Endothelial cell of umbilical vein (primary cell): ENCODE measurements at regions not wholly inside any gene's neighbourhood (a gene's known extent, or its start where the extent isn't known, plus 50 kb on each side); places are given as distances from the start of the nearest gene placed in this dataset.

Source experiments
- BruUV-seq: library from RNA; stranded (reverse); fragments of 400-500 nt; replicated peaks from 2 replicates; lab custom pipeline; 2021; lab: Mats Ljungman, UMichigan
- CTCF ChIA-PET: fragments of 300-600, 350-600 bp; sonication (Branson Sonifier 250); formaldehyde crosslinking; loops from one replicate; lab custom pipeline; 2021; ENCODE audit warnings: antibody characterized with exemption, inconsistent platforms; lab: Charles Lee
- POLR2A ChIA-PET: fragments of 300-600, 350-600 bp; sonication (Branson Sonifier 250); formaldehyde crosslinking; loops from one replicate; lab custom pipeline; 2021; ENCODE audit warnings: antibody characterized with exemption, inconsistent platforms; lab: Charles Lee
- DNase-seq: peaks from one replicate; pipeline ENCODE4 v3.0.0-alpha.2; 2011; ENCODE audit warnings: low read depth, low spot score
- FAIRE-seq: peaks from 2 replicates; lab custom pipeline; 2011; peaks lifted over from hg19 to GRCh38; lab: Jason Lieb, UNC
- H2AFZ ChIP-seq: 2 replicates; pipeline ENCODE4 v1.6.0; 2012; ENCODE audit warnings: low read depth, low read length, control low read depth, inconsistent platforms
- H3K27ac ChIP-seq: 2 replicates; pipeline ENCODE4 v1.5.1; 2011; ENCODE audit warnings: low read depth, mild to moderate bottlenecking, control low read depth, low read length, moderate library complexity; ENCODE audit not compliant: insufficient read depth
- H3K27me3 ChIP-seq, 2 experiments: 2 replicates each; pipeline versions ENCODE4 v1.6.0 to v1.6.1; 2011; ENCODE audit warnings: low read length in 2 of 2, mixed read lengths in 1 of 2; ENCODE audit not compliant: control insufficient read depth in 2 of 2, insufficient read depth in 2 of 2
- H3K36me3 ChIP-seq, 2 experiments: 2 replicates in 1 of 2; 3 replicates in 1 of 2; pipeline ENCODE4 v1.5.1; 2011; ENCODE audit warnings: low read length in 2 of 2, mild to moderate bottlenecking in 1 of 2, moderate library complexity in 1 of 2; ENCODE audit not compliant: control insufficient read depth in 2 of 2, insufficient read depth in 2 of 2; ENCODE audit errors: extremely low read depth in 1 of 2
- H3K4me1 ChIP-seq: 3 replicates; pipeline ENCODE4 v1.5.1; 2011; ENCODE audit warnings: mild to moderate bottlenecking, low read length; ENCODE audit not compliant: control insufficient read depth, insufficient read depth; ENCODE audit errors: extremely low read depth
- H3K4me2 ChIP-seq: 2 replicates; pipeline ENCODE4 v1.6.1; 2011; ENCODE audit warnings: low read length, control low read depth, mixed read lengths; ENCODE audit not compliant: insufficient read depth
- H3K4me3 ChIP-seq, 3 experiments: fragments of 200-600 bp in 1 of 3; sonication (generic), shearing (Covaris generic) in 1 of 3; replicated peaks in 1 of 3; 2 replicates each; pipeline ENCODE4 v1.5.1; 2011 to 2016; ENCODE audit warnings: control low read depth in 3 of 3, low read length in 3 of 3, mild to moderate bottlenecking in 2 of 3, inconsistent platforms in 1 of 3, low read depth in 1 of 3, moderate library complexity in 1 of 3; ENCODE audit not compliant: insufficient read depth in 1 of 3
- H3K79me2 ChIP-seq: 2 replicates; pipeline ENCODE4 v1.6.0; 2012; ENCODE audit warnings: low read length, inconsistent platforms; ENCODE audit not compliant: control insufficient read depth, insufficient read depth
- H3K9ac ChIP-seq: replicated peaks from 2 replicates; pipeline ENCODE3; 2011; ENCODE audit warnings: low read length, control low read depth; ENCODE audit not compliant: insufficient read depth; ENCODE audit errors: extremely low read depth
- H3K9me1 ChIP-seq: replicated peaks from 3 replicates; pipeline ENCODE4 v1.6.0; 2011; ENCODE audit warnings: mild to moderate bottlenecking, low read length; ENCODE audit not compliant: control insufficient read depth, insufficient read depth; ENCODE audit errors: extremely low read depth
- H3K9me3 ChIP-seq: replicated peaks from 2 replicates; pipeline ENCODE4 v1.5.1; 2012; ENCODE audit warnings: low read length, inconsistent platforms; ENCODE audit not compliant: control insufficient read depth, insufficient read depth
- H4K20me1 ChIP-seq: replicated peaks from 2 replicates; pipeline ENCODE3; 2011; ENCODE audit warnings: mild to moderate bottlenecking, low read length; ENCODE audit not compliant: control insufficient read depth, insufficient read depth; ENCODE audit errors: extremely low read depth
- EZH2 ChIP-seq: IDR thresholded peaks from 2 replicates; pipeline ENCODE4 v1.6.1; 2012; ENCODE audit warnings: borderline replicate concordance, low read depth, mild to moderate bottlenecking, moderate library complexity, low read length, inconsistent platforms; ENCODE audit not compliant: severe bottlenecking
- FOS ChIP-seq: IDR thresholded peaks from 2 replicates; pipeline ENCODE4 v1.6.1; 2011; ENCODE audit warnings: mild to moderate bottlenecking, low read length, moderate library complexity, borderline replicate concordance; ENCODE audit not compliant: insufficient read depth
- GATA2 ChIP-seq: IDR thresholded peaks from 2 replicates; pipeline ENCODE4 v1.7.0; 2011; ENCODE audit warnings: low read depth, mild to moderate bottlenecking, moderate library complexity, mixed read lengths, low read length; ENCODE audit not compliant: insufficient read length, insufficient read depth
- JUN ChIP-seq: IDR thresholded peaks from 2 replicates; pipeline ENCODE4 v1.6.1; 2011; ENCODE audit warnings: borderline replicate concordance, low read depth; ENCODE audit not compliant: insufficient read length, insufficient read depth
- MYC ChIP-seq: IDR thresholded peaks from one replicate; pipeline ENCODE4 v1.6.1; 2011; ENCODE audit warnings: mild to moderate bottlenecking, low read depth, low read length
- POLR2A ChIP-seq: IDR thresholded peaks from 2 replicates; pipeline ENCODE4 v1.6.1; 2012; ENCODE audit warnings: low read depth, mild to moderate bottlenecking, control low read depth, low read length
- POLR2AphosphoS5 ChIP-seq: IDR thresholded peaks from 2 replicates; pipeline ENCODE4 v1.6.1; 2012; ENCODE audit warnings: low read depth, mild to moderate bottlenecking, control low read depth, low read length, moderate library complexity; ENCODE audit not compliant: insufficient read depth
- dilution Hi-C: fragments of 300-500 bp; cut with MboI; formaldehyde crosslinking; loops from one replicate; pipeline ENCODE4 v1.15.0; 2019; ENCODE audit warnings: low sequenced_read_pairs; ENCODE audit not compliant: extremely low pct_ligation_motif_present
- intact Hi-C: fragments of 100-400 bp; cut with micrococcal nuclease; formaldehyde crosslinking; loops from one replicate; pipeline ENCODE4 v1.10.0; 2022
- TF ChIP-seq, protein P1 (sequence below): IDR thresholded peaks from 2 replicates; pipeline ENCODE4 v1.6.1; 2011; ENCODE audit not compliant: insufficient read depth, insufficient read length
- TF ChIP-seq, protein P2 (sequence below), 2 donors: IDR thresholded peaks; 1 replicate in 1 of 2; 2 replicates in 1 of 2; pipeline ENCODE4 v1.5.1; 2011; ENCODE audit warnings: low read length in 2 of 2, mild to moderate bottlenecking in 2 of 2, moderate library complexity in 2 of 2, control low read depth in 1 of 2, inconsistent platforms in 1 of 2, low read depth in 1 of 2; ENCODE audit not compliant: insufficient read depth in 1 of 2; ENCODE audit errors: extremely low read depth in 1 of 2

DNA sequence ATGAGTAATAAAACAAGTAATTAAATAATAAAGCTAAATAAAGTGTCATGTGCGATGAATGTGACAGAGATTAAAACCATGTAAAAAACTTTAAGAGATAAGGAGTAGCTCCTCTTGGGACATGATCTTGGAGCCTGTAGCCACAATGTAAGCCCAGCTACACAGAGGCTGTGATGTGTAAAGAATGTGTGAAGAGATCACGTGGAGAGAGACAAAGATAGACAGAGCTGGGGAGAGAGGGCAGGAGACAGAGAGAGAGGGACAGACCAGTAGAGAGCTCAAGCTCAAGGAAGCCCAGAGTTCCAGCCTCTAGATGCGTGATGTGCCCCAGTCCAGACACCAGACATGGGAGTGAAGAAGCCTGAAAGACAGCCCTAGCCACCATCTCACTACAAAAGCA, 644.1 kb downstream of the TNS3 start:
- no peaks in the 10 kb centered on the region for H3K9me1 ChIP-seq
- no peaks in the 10 kb centered on the region for H3K36me3 ChIP-seq
- no peak overlapping the region for H3K9ac ChIP-seq
- H2AFZ ChIP-seq, result no peak overlapping the region
- H3K4me2 ChIP-seq, result no peak overlapping the region
- FAIRE-seq (no peak), DNase-seq (no peak)
- no TSS peak for BruUV-seq
- intact Hi-C loops (no loop called here), dilution Hi-C loops (no loop called here)
- no peaks in the 10 kb centered on the region for H4K20me1 ChIP-seq
- peaks cover 8% of the 10 kb centered on the region for H3K4me1 ChIP-seq
- H3K79me2 ChIP-seq, result no peaks in the 10 kb centered on the region
- no peak overlapping the region for H3K27ac ChIP-seq
- TF ChIP-seq, protein P1, sequence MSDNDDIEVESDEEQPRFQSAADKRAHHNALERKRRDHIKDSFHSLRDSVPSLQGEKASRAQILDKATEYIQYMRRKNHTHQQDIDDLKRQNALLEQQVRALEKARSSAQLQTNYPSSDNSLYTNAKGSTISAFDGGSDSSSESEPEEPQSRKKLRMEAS, result no peak
- TF ChIP-seq POLR2AphosphoS5 (no peak), JUN (no peak), POLR2A (no peak), FOS (no peak), MYC (no peak), EZH2 (no peak), GATA2 (no peak)
- TF ChIP-seq, protein P2, sequence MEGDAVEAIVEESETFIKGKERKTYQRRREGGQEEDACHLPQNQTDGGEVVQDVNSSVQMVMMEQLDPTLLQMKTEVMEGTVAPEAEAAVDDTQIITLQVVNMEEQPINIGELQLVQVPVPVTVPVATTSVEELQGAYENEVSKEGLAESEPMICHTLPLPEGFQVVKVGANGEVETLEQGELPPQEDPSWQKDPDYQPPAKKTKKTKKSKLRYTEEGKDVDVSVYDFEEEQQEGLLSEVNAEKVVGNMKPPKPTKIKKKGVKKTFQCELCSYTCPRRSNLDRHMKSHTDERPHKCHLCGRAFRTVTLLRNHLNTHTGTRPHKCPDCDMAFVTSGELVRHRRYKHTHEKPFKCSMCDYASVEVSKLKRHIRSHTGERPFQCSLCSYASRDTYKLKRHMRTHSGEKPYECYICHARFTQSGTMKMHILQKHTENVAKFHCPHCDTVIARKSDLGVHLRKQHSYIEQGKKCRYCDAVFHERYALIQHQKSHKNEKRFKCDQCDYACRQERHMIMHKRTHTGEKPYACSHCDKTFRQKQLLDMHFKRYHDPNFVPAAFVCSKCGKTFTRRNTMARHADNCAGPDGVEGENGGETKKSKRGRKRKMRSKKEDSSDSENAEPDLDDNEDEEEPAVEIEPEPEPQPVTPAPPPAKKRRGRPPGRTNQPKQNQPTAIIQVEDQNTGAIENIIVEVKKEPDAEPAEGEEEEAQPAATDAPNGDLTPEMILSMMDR (IDR thresholded peaks at IDR 0.05; ENCODE audit: extremely low read depth in 1 of 2, insufficient read depth in 1 of 2, low read depth in 1 of 2, low read length in 2 of 2), result no peak
- H3K27me3 ChIP-seq, result no peaks in the 10 kb centered on the region
- no peak overlapping the region for H3K4me3 ChIP-seq
- CTCF ChIA-PET, result interaction anchor here (1.5 kb wide), 1 partner anchor 10 kb away, joined by 3 read pairs; no protein-coding TSS in a partner anchor
- POLR2A ChIA-PET, result no interaction called here
- H3K9me3 ChIP-seq, result no peaks in the 10 kb centered on the region
